ENCODE measurements at regions not wholly inside any gene's neighbourhood (a gene's known extent, or its start where the extent isn't known, plus 50 kb on each side); places are given as distances from the start of the nearest gene placed in this dataset.
"Not testable (repeated sequence)": the region's sequence is repeated elsewhere in the genome, so short reads cannot be mapped to it uniquely, and the experiment has no call there.

DNA sequence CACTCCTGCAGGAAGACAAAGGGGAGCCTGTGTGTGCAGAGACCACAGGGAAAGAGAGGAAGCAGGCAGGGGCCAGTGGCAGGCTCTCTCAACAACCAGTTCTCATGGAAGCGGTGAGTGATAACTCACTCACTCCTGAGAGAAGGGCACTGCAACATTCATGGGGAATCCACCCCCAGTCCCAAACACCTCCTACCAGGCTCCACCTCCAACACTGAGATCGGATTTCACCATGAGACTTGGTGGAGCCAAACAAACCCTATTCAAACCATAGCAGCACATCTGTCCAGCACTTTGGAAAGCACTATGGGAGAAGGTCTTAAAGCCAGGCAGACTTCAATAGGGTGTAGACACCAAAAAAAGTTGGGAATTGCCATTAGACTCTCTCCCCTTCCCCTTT lies 345.7 kb upstream of the SPRED2 start:
- DNase-seq, result no peak

GRCh38 chr2:65775839-65776238 lies 343.4 kb upstream of the SPRED2 start:
- DNase-seq, result no peak

GRCh38 chr2:65767946-65768345 lies 335.5 kb upstream of the SPRED2 start:
- DNase-seq, result no peak

DNA sequence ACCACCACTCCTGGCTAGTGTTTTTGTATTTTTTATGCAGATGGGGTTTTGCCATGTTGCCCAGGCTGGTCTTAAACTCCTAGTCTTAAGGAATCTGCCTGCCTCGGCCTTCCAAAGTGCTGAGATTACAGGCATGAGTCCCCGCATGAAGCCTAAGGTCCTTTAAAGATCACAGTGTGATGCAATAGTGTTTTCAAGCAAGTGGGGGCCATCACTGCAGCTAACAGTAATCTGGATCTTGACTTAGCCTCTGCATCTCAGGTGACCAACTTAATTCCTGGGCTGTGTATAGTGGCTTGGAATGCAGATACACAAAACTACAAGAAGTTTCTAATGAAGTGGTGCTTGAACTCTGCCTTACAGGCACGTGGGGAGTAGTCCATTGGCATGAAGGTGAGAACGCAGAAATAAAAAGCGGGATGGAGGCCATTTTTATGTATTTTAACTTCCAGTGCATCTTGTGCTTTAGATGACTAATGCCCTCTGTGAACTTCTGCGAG lies 334.4 kb upstream of the SPRED2 start:
- DNase-seq, result no peak

DNA sequence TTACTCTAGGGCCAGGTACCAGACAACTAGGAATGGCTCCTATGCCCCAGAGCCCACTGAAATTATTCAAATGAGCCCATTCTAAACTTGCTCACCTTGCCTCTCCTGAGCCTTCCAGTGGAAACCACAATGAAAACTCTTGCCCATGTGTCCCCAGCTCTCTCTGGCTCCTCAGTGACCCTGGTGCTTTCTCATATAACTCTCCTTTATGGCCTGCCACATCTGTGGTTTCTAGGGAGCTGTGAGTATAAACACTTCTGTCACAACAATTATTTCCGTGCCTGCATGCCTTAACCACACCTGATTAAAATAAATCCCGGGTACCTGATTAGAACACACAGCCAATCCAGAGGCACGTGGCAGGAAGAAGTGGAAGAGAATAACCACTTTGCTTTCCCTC lies 333.0 kb upstream of the SPRED2 start:
- DNase-seq, result no peak

DNA sequence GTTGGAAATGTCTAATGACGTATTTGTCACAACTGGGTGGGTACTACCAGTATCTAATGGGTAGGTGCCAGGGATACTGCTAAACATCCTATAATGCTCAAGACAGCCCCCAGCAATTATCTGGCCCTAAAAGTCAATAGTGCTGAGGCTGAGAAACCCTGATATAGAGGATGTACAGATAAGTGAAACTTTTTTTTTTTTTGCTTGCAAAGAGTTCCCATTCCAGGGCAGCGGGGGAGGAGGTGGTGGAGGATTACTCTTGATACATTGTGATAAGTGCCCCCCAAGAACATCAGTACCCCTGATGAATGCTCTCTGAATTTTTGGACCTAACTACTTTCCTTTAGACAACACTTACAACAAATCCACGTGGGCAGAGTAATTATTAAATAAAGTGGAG lies 329.7 kb upstream of the SPRED2 start:
- DNase-seq, result no peak

DNA sequence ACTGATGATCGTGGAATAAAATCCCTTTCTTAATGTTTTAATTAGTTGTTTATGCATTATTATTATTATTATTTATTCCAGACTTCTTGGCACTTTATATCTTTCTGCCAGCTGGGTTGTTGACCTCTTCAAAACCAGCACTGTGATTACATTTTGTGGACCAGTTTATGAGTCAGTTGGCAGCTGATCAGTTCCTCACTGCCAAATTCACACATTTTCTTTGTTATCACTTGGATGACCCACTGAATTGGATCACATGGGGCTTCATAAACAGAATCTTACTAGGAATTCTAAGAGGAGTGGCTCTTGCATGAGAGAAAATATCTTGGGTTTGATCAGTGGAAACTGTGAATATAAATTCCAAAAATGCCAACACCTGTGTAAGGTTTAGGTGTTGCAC lies 321.8 kb upstream of the SPRED2 start:
- no peak for DNase-seq

DNA sequence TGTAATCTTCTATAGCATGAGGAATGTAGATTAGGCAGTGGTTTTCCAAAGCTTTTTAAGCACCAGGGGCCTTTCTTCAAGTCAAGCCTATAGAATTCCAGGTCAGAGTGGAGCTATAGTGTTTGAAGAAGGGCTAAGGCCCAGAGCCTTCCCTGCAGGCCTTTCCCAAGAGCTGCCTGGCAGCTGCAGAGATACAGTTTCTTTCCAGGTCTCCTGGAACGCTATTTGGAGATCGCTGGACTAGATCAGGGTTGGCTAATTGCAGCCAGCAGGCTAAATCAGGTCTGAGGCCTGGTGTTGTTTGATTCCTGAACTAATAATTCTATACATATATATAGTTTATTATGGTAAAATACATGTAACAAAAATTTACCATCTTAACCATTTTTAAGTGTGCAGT lies 319.0 kb upstream of the SPRED2 start:
- no peak for DNase-seq

- DNase-seq, result no peak
These were observed 317.1 kb upstream of the SPRED2 start for GRCh38 chr2:65749545-65749944.

- DNase-seq, result not testable (repeated sequence)
These were observed 315.5 kb upstream of the SPRED2 start for GRCh38 chr2:65747875-65748274.

DNA sequence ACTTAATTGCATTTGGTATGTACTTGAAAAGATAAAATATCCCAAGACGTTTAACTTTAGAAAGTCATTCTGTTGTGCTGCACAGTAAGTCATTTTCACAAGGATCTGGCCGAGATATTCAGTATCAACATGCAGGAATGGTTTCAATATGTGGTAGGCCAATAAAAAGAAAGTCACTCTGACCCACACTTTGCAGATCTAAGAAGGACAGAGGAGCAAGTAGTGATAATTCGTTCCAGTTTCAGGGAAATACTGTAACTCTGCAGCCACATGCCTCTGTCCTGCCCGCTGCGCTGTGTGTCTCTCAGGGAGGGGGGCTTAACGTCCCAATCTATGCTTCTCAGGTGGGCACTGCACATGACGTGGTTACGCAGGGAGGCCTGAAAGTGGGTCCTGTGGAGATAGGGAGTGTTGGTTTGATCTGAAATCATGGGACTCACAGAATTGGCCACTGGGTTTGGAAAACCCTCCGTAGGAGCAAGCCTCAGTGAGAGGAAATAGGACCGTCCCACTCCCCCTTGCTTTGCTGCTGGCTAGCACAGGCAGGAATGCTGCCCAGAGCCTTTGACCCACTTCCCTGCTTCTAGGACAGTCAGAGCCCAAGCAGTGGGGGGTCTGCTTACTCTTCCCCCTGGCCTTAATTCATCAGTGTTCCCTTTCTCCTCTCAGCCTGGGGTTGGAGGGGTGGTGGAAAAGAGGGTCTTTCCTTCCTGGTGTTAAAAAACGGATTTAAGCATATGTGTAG lies 314.7 kb upstream of the SPRED2 start:
- DNase-seq, result no peak

DNA sequence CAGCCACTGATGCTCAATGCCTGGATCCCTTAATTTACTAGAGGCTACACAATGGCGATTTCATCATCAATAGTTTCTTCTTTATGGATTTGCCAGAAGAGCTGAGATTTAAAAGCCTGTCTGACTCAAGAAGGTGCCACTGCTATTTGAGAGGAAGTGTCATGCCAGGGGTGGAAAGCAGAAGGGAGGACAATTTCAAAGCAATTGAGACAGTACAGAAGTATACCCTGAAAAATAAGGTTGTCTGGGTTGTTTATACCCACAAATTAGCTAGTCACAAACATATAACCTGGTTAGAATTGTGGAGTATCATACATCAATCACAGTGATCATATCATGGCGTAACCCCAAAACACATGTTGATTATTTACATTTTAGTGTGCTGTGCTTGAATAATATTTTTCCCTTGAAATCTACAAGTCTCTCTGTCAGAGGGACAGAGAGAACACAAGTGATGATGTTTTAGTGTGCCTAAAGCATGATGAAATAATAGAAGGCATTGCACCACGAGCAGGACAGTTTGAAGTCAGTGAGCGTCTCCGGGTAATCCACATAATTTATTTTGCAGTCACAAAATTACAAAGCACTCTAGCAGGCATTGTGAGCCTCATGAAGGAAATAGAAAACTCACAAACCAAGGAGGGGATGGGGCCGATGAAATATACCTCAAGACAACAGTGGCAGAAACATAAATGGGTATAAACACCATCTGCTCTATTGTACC lies 312.2 kb upstream of the SPRED2 start:
- DNase-seq, result no peak

GRCh38 chr2:65742977-65743376 lies 310.6 kb upstream of the SPRED2 start:
- no peak for DNase-seq

- DNase-seq, result no peak
These were observed 307.5 kb upstream of the SPRED2 start for GRCh38 chr2:65739927-65740326.

DNA sequence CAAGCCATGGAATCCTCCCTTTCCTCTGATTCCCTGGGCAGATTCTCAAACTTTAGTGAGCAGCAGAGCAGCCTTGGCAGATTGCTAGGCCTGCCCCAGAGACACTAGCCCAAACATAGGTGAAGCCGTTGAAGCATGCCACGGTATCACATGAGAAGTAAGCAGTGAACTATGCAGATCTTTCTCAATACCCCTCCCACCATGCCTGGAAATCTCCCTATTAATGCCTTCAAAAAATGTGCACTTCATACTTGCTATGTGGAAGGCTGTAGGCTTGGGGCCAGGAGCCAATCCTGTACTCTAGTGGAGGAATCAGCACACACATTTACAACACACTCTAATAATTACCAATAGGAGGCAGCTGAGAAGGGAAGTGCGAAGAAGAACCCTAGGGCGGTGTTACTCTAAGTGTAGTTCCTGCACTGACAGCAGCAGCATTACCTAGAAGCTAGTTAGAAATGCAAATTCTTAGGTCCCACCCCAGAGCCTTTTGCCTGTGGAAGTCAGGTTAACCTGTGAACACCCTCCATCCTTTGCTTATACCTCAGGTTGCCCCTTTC lies 305.1 kb upstream of the SPRED2 start:
- DNase-seq, result no peak

DNA sequence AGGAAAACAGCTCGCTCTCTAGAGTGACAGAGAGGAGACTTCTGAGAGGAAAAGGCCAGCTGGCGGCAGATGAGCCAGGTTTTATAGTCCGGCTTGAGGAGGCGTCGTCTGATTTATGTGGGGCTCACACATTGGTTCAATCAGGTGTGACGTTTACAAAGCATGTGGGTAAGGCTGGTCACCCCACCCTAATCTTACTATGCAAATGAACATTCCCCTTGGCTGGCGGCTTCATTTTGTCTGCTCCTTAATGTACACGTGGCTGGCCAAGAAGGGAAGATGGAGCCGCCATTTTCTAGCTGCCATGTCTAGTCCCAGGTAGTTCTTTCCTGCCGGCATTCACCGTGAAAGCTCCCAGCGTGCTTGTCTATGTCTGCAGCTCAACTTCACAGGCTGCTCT lies 299.1 kb upstream of the SPRED2 start:
- no peak for DNase-seq

DNA sequence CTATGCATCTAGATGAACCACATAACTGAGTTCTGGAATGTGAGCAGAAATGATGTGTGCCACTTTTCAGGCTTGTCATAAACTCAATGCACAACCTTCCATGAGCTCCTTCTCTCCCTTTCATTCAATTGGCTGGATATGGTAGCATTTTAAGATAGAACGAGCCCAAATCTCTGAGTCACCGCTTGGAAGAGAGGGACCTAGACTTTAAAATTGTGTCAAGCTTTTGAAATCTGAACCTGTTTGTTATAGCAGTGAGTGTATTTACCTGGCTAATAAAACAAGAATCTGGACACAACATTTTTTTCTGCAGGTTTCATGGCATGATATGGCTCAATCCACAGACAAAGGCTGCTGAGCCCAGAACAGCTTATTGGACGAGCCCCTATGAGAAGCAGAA lies 297.8 kb upstream of the SPRED2 start:
- DNase-seq, result no peak

GRCh38 chr2:65729246-65729645 lies 296.8 kb upstream of the SPRED2 start:
- DNase-seq, result no peak

- DNase-seq, result no peak
These were observed 296.2 kb upstream of the SPRED2 start for GRCh38 chr2:65728477-65729180.

- no peak for DNase-seq
These were observed 295.4 kb upstream of the SPRED2 start for GRCh38 chr2:65727816-65728215.

DNA sequence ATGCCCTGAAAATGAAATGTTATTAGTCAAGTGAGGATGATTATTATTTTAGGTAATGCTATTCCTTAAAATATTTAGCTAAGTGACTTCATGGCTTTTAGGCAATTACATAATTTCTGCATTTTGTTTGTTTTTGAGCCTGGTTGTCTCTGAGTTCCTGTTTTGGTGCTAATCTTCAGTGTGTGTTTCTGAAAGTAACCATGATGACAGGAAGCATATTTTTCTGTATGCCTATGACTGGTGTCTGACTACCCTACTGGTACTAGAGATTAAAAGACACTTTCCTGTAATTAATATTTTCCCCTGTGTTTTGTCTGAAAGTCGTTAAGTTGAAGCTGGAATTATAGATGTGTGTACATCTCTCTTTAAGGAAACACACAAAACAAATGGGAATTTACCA lies 295.0 kb upstream of the SPRED2 start:
- DNase-seq, result no peak

DNA sequence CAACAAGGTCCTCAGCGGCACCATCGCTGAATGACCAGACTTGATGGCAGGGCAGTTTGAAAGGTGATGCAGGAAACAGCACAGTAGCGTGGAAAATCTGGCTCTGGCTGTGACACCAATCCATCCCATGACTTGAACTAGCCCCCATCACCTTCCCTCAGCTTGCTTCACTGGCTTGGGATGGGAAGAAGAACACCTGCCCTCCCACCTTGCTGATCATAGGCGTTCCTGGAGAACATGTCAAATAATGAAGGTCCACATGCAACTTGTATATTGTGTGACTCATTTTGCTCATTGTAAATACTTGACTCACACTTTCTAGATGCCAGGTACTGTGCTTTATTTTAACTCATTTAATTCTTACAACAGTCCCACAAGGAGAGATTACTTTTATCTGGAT lies 292.4 kb upstream of the SPRED2 start:
- no peak for DNase-seq

DNA sequence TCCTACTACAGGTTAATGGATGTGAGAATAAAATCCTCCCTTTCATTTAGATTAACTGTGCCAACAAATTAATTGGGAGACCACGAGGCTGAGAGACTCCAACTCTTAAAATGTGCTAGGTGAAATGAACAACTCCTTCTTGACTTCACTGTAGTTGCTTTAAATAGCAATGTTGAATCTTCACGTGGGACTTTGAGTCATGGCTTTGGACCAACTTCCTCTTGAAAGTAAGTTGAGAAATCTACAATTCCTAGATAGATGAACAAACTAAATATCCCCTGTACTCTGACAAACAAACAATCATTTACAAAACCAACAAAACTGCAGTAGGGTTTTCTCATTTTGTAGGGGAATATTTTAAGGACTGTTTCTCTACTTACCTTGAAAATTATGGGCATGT lies 291.9 kb upstream of the SPRED2 start:
- no peak for DNase-seq

Measured in activated CD4-positive, alpha-beta T cell treated with anti-CD3 and anti-CD28 coated beads, Interleukin-2, amount 50 U/mL, for 48 hours (primary cell).